ENCODE measurements at regions not wholly inside any gene's neighbourhood (a gene's known extent, or its start where the extent isn't known, plus 50 kb on each side); places are given as distances from the start of the nearest gene placed in this dataset.

DNA sequence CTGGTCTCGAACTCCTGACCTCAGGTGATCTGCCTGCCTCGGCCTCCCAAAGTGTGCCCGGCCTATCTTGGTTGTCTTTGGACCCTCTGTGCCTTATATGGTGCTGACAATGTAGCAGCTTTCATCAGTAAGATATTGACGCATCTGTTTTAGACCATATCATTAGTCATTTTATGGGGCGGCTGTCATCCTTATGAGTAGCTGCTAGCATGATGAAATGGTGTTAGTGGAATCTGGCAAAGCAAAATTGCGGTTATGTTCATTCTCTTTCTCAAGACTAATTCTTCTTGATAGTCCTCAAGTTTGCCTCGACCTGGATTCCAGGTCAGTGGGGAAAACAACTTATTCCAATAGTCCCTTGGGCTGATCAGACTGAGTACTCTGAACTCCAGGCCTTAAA, 199.9 kb downstream of the PRDM2 start (continued):
- TF ChIP-seq, protein P1, sequence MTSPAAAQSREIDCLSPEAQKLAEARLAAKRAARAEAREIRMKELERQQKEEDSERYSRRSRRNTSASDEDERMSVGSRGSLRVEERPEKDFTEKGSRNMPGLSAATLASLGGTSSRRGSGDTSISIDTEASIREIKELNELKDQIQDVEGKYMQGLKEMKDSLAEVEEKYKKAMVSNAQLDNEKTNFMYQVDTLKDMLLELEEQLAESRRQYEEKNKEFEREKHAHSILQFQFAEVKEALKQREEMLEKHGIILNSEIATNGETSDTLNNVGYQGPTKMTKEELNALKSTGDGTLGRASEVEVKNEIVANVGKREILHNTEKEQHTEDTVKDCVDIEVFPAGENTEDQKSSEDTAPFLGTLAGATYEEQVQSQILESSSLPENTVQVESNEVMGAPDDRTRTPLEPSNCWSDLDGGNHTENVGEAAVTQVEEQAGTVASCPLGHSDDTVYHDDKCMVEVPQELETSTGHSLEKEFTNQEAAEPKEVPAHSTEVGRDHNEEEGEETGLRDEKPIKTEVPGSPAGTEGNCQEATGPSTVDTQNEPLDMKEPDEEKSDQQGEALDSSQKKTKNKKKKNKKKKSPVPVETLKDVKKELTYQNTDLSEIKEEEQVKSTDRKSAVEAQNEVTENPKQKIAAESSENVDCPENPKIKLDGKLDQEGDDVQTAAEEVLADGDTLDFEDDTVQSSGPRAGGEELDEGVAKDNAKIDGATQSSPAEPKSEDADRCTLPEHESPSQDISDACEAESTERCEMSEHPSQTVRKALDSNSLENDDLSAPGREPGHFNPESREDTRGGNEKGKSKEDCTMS (CRISPR knock-in tag; conservative IDR thresholded peaks at IDR 0.05), result no peak
- TF ChIP-seq, protein P2, sequence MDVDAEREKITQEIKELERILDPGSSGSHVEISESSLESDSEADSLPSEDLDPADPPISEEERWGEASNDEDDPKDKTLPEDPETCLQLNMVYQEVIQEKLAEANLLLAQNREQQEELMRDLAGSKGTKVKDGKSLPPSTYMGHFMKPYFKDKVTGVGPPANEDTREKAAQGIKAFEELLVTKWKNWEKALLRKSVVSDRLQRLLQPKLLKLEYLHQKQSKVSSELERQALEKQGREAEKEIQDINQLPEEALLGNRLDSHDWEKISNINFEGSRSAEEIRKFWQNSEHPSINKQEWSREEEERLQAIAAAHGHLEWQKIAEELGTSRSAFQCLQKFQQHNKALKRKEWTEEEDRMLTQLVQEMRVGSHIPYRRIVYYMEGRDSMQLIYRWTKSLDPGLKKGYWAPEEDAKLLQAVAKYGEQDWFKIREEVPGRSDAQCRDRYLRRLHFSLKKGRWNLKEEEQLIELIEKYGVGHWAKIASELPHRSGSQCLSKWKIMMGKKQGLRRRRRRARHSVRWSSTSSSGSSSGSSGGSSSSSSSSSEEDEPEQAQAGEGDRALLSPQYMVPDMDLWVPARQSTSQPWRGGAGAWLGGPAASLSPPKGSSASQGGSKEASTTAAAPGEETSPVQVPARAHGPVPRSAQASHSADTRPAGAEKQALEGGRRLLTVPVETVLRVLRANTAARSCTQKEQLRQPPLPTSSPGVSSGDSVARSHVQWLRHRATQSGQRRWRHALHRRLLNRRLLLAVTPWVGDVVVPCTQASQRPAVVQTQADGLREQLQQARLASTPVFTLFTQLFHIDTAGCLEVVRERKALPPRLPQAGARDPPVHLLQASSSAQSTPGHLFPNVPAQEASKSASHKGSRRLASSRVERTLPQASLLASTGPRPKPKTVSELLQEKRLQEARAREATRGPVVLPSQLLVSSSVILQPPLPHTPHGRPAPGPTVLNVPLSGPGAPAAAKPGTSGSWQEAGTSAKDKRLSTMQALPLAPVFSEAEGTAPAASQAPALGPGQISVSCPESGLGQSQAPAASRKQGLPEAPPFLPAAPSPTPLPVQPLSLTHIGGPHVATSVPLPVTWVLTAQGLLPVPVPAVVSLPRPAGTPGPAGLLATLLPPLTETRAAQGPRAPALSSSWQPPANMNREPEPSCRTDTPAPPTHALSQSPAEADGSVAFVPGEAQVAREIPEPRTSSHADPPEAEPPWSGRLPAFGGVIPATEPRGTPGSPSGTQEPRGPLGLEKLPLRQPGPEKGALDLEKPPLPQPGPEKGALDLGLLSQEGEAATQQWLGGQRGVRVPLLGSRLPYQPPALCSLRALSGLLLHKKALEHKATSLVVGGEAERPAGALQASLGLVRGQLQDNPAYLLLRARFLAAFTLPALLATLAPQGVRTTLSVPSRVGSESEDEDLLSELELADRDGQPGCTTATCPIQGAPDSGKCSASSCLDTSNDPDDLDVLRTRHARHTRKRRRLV (CRISPR knock-in tag; IDR thresholded peaks at IDR 0.05), result no peak
- TF ChIP-seq FOXA3 (CRISPR knock-in tag; IDR thresholded peaks at IDR 0.05) (no peak), PPARG (CRISPR knock-in tag; conservative IDR thresholded peaks at IDR 0.05) (no peak), CENPX (CRISPR knock-in tag; IDR thresholded peaks at IDR 0.05) (no peak), MAFK (conservative IDR thresholded peaks at IDR 0.05 in 1 of 2, IDR thresholded peaks at IDR 0.05 in 1 of 2; ENCODE audit: low read length in 2 of 2) (no peak)
- TF ChIP-seq, protein P3, sequence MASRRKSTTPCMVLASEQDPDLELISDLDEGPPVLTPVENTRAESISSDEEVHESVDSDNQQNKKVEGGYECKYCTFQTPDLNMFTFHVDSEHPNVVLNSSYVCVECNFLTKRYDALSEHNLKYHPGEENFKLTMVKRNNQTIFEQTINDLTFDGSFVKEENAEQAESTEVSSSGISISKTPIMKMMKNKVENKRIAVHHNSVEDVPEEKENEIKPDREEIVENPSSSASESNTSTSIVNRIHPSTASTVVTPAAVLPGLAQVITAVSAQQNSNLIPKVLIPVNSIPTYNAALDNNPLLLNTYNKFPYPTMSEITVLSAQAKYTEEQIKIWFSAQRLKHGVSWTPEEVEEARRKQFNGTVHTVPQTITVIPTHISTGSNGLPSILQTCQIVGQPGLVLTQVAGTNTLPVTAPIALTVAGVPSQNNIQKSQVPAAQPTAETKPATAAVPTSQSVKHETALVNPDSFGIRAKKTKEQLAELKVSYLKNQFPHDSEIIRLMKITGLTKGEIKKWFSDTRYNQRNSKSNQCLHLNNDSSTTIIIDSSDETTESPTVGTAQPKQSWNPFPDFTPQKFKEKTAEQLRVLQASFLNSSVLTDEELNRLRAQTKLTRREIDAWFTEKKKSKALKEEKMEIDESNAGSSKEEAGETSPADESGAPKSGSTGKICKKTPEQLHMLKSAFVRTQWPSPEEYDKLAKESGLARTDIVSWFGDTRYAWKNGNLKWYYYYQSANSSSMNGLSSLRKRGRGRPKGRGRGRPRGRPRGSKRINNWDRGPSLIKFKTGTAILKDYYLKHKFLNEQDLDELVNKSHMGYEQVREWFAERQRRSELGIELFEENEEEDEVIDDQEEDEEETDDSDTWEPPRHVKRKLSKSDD (CRISPR knock-in tag; IDR thresholded peaks at IDR 0.05; ENCODE audit: low read depth), result no peak
